ENCODE measurements at regions not wholly inside any gene's neighbourhood (a gene's known extent, or its start where the extent isn't known, plus 50 kb on each side); places are given as distances from the start of the nearest gene placed in this dataset.

DNA sequence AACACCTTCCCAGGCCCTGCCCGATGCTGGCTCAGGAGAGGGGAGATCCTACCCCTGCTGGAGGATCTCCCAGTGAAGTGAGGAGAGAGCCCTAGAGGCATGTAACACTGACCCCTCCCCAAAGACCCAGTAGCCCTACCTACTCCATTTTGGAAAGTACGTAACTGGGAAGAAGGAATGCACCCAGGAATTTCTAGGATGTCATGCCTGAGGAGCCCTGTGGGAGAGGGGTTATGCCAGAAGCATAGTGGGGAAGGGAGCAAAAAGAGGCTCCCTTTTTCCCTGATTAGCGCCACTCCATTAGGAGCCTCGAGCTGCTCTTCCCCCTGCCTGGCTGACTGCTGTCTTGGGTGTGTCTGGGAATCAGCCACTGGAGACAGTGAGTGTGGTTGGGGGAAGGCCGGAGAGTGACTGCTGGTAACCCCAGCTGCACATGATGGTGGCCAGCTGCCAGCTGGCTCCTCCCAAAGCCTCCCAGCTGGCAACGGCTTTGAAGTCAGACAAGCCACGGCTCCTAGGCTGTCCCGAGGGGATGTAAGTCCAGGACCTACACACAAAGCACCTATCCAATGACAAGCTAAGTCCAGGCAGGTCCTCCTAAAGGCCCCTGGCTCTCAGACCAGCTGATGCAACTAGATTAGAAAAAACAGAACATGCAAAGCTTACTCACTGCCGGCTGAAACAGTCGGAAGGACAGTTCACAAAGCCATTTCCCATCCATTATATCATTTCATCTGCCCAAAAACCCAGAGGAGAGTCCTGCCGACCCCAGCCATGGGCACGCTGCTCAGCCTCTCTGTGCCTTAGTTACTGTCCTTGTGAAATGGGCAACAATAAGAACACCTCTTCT, 136.5 kb upstream of the ABCA1 start:
- DNase-seq (ENCODE audit: low read depth) = peak; percentile 93

DNA sequence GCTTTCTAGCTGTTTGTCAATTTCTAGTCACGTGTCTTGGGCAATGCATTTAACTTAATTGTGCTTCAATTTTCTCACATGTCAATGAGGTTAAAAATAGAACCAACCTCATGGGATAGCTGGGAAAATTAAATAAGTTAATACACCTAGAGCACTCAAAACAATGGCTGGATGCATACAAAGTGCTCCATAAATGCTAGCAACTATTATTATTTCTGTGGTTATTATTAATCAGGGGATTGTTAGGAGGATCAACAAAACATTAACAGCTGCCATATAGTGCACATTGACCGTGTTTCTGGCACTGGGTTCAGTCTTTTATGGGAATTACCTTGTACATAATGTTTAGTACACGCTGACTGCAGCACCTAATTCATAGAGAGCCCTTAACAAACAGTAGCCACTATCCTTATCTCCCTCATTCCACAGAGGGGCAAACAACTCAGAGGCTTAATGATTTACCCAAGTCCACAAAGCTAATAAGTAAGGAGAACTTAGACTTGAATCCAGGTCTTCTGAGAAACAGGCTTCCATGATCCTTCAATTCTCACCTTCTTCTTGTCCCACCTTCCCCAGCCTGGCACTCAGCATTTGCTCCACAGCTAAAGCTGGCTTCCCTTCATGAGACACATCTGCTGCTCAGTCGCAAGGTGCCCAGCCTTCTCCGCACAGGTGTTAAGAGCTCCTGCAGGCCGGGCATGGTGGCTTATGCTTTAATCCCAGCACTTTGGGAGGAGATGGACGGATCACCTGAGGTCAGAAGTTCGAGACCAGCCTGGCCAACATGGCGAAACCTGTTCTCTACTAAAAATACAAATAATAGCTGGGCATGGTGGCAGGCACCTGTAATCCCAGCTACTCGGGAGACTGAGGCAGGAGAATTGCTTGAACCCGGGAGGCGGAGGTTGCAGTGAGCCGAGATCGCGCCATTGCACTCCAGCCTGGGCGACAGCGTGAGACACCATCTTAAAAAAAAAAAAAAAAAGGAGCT, 137.4 kb upstream of the ABCA1 start:
- DNase-seq (ENCODE audit: low read depth) = no peak

DNA sequence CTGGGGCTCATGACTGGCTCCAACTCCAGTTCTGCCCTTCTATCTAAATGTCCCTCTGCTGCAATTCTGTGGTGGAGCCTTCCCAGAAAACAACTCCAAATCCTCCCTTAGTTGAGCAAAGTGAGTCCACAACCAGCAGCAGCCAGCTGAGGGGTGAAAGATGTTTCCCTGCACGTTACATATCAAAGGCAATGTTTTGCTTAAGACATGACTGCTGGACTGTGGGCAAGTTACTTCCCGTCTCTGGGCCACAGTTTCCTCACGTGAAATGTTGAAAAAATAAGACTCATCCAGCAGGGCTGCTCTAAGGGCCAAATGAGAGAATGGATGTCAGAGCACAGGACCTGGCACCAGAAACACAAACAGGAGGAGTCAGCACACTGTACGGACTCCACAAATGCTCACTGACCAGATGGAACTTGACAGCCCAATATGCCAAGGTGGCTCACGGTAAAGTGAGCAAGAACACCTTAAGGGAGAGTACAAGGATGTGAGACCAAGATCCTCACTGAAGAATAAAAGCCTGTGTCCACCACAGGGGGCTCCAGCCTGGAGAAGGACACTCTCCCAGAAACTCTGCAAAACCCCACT, 138.4 kb upstream of the ABCA1 start:
- peak; percentile 53 for DNase-seq (ENCODE audit: low read depth)

DNA sequence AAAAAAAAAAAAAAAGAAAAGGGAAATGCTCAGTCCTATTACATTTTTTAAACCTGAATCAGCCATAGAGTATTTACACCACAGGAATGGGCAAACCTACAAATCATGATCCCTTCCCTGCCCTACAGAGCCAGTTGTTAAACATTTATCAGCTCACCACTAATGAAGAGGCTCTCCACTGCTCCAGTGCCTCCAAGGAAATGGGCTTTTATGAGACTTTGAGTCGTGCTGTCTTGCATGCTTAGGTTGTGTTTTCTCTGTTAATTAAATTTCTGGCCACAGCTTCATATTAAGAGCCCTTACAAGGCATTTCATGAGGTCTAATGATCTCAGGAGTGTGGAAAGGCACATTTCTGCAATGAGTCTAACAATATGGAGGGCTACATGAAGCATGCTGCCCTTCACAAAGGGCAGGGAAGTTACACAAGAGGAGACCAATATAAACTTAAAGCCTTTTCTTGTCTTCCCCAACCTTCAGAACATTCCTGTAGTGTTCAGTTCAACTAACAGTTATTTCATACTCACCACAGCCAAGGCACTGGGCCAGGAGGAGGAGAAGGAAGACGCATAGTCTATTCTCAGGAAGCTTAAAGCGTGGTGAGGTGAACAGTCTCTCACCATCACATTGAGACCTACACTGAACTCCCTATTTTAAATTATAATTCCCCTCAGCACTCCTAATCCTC, 140.1 kb upstream of the ABCA1 start:
- DNase-seq (ENCODE audit: low read depth) = no peak

DNA sequence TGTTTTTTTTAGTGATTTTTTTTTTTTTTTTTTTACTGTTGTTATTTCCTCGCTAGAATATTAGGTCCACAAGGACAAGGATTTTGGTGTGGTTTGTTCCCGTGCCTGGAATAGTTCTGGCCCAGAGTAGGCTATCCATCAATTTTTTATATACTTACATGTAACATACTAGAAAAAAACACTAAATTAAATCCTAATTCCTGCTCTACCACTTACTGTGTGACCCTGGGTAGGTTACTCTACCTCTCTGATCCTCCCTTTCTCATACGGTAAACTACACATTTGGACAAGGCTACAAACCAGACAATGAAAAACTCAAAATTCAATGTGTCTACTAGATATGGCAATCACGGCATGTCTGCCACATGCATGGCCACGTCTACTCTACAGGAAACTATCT, 141.3 kb upstream of the ABCA1 start:
- no peak for DNase-seq (ENCODE audit: low read depth)

DNA sequence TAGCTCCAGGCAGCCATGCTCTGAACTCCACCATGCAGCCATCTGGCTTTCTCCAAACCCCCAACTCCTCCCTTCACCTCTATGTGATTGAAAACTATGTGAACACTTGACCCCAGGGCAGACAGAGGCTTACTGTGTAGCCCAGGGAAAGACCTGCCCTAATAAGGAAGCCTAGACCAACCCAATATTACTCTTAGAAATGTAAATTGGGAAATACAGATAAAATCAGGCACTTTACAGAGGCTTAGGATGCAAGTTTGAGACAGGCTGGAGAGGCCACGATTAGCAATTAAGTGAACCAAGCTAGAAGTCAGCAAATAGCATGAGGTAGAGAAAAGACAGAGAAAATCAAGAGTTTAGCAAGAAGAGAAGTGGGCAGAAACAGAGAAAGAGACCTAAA, 141.7 kb upstream of the ABCA1 start:
- no peak for DNase-seq (ENCODE audit: low read depth)

DNA sequence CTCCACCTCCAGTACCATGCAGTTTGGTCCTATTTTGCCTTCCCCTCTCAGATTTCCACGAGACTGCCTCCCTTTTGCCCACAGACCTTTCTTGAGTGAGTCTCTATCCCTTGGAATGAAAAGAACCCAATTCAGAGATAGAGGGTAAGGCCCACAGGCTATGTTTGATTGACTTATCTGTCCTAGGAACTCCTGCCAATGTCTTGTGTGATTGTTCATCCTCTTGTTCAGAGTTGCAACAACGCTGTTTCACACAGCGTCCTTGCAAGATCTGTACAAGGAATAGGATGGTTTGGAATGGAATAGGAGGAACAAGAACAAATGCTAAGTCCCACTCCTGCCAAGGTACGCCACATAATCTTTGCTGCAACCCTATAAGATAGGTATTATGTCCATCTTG, 142.2 kb upstream of the ABCA1 start:
- no peak for DNase-seq (ENCODE audit: low read depth)

DNA sequence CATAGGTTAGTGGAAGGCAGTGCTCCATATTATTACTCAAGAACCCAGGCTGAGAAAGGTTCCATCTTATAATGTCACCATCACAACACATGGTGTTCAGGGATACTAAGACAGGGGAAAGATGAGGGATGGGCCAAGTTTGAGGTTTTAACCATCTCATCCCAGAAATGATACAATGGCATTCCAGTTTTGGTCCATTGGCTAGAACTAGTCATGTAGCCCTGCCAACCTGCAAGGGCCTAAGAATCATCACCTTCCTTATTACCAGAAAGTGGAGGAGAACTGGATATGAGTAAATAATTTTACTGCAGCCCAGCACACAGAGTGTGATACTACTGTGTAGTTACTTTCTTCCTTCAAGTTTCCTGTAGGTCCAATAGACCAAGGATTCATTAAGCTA, 144.5 kb upstream of the ABCA1 start:
- DNase-seq (ENCODE audit: low read depth) = no peak

DNA sequence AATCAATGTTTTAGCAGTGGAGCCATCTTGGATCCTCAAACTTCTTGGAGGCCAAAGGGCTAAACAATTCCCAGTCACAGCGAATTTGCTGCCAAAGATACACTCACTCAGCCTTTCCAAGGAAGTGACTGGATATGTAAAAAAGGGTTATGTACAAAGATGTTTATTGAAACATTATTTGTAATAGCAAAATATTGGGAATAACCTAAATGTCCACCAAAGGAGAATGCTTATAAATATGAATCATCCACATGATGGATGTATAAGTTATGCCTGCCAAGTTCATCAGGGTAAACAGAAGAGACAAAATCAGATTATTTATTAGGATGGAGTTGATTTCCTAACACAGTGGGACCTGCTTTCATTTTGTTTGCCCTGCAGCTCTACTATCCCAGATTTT, 145.2 kb upstream of the ABCA1 start:
- DNase-seq (ENCODE audit: low read depth) = peak; percentile 62

DNA sequence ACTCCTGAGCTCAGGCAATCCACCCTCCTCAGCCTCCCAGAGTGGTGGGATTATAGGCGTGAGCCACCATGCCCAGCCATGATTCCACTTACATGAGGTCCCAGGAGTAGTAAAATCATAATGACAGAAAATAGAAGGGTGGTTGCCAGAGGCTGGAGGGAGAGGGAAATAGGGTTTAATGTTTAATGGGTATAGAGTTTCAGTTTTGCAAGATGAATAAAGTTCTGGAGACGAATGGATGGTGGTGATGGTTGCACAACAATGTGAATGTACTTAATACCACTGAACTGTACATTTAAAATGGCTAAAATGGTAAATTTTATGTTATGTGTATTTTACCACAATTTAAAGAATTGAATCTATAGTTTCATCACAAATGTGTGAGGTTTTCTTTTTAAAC, 146.5 kb upstream of the ABCA1 start:
- no peak for DNase-seq (ENCODE audit: low read depth)

DNA sequence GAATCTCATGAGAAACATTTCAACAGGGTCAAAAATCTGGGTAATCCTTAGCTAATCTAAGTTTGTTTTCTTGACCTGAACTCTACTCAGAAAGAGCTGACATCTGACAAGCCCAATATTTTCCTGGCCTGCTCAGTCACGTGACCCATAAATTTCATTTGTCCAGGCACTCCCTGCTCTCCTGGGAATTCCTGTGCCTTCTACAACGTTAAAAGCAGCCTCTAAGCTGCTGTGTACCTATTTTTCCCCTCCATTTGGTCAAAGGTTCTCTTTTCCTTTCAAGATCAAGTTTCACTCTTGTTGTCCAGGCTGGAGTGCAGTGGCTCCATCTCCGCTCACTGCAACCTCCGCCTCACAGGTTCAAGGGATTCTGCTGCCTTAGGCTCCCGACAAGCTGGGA, 148.8 kb upstream of the ABCA1 start:
- no peak for DNase-seq (ENCODE audit: low read depth)

DNA sequence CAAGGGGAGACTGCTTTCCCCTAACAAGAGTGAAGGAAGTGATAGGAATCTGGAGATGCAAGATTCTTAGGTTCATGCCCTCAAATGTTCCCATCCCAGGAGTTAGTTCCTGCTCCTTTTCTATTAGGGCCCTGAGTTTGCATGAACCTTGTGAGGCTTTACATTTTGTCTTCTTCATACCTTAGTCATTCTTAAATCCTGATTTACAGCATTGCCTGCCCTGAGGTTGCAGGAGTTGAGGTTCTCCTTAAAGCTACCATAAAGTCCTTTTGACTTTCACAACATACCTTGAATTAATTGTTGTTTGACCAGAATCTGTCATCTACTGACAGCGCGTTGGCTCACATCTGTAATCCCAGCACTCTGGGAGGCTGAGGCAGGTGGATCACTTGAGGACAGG, 151.5 kb upstream of the ABCA1 start:
- DNase-seq (ENCODE audit: low read depth) = no peak

DNA sequence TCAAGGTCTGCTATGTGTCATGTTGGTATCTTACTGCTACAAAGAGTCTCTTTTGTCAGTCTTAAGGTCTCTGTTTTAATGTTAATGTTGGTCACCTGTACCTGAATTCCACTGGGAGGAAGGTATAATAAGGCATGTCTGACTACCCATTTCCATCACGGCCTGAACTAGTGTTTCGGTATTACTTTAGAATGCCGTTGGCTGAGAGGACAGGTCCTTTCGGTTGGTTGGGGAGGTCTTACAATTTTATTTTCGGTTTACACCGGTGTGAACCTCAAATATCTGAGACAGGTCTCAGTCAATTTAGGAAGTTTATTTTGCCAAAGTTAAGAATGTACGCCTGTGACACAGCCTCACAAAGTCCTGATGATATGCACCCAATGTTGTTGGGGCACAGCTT, 154.9 kb upstream of the ABCA1 start:
- no peak for DNase-seq (ENCODE audit: low read depth)

DNA sequence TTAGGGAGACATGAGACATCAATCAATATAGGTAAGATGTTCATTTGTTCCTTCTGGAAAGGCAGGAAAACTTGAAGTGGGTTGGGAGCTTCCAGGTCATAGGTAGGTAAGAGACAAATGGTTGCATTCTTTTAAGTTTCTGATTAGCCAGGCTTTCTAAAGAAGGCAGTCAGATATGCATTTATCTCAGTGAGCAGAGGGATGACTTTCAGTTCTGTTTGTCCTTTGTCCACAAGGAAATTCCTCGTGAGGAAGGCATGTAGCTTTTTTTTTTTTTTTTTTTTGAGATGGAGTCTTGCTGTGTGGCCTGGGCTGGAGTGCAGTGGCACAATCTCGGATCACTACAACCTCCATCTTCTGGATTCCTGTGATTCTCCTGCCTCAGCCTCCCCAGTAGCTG, 155.3 kb upstream of the ABCA1 start:
- DNase-seq (ENCODE audit: low read depth) = no peak

DNA sequence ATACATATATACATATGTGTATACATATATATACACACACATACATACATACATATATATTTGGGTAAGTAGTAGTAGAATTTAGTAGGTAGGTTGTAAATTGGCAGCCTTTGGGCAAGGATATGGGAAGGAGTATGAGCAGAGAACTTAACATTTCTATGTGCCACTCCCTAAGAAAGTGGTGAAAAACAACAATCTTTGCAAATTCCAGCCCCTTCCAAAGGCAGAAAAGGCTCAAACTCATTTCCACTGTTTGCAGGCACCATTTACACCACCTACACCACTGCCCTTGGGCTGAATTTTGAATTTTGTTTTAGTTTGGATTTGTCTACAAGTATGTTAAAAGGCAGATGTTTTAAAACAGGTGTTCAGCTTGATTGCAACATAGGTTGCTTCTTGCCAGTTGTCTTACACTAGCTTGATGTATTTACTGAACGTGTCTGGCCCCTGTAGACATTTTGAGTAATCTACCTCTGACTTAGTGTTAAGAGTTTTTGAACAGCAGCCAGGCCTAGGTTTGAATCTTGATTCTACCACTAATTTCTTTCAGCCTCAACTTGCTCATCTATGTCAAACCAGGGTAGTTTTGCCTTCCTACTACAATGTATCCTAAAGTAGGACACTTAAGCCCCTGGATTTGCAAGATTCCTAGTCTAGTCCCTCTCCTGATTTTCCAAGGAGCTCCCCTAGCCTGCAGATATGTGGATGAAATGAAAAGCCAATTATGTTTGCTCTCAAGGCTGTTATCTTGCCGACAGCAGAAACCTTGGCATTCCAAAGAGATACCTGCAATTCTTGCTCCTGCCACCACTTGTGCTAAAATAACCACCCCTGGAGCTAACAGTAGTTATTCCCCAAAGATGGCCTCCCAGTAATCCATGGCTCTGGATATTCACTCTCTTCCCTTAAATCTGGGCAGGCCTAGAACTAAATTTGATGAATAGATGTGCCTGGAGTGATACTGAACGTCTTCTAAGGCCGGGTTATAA, 156.2 kb upstream of the SLC44A1 start:
- no peak for DNase-seq (ENCODE audit: low read depth)

DNA sequence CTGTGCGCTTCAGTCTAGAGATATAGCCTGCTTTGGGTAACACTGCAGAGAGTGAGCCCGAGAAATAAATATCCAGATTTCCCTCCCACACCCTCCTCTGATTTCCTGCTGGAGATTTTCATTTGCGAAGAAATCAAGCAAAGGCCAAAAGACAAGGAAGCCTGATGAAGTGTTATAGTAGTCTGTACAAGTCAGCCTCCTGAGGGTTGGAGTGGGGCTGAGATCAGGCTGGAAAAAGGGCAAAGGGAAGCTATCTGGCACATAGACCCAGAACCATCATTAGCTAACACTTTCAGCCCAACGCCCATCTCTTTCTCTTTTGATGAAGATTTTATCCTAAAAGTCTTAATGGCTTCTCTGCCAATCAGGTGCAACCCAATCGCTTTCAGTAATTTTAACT, 154.6 kb upstream of the SLC44A1 start:
- DNase-seq (ENCODE audit: low read depth) = no peak

DNA sequence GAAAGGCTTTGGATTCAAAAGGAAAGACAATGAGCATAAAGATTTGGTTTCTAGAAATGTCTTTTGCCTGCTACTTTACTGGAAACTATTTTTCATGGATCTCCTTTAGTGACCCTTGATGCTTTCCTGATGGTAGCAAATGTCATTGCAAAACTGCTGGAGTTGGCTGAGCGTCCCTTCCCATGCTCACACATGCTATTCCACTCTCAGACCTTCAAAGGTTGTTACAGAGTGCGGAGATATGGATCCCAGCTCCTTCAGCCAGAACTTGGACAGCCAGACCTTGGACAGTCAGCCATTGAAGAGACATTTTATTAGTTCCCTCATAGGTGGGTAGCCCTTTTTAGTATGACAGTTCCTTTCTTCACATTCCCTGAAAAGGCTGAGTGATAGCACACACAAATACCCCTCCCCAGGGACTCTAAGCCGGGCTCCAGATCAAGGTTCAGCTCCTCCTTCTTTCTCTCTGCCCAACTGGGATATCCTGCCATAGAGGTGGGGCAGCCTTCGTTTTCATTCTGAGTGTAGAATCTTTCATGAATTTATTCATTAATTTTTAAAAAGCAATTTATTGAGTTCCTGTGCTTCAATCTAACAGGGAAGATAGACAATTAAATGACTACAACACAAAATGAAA, 153.3 kb upstream of the SLC44A1 start:
- no peak for DNase-seq (ENCODE audit: low read depth)

DNA sequence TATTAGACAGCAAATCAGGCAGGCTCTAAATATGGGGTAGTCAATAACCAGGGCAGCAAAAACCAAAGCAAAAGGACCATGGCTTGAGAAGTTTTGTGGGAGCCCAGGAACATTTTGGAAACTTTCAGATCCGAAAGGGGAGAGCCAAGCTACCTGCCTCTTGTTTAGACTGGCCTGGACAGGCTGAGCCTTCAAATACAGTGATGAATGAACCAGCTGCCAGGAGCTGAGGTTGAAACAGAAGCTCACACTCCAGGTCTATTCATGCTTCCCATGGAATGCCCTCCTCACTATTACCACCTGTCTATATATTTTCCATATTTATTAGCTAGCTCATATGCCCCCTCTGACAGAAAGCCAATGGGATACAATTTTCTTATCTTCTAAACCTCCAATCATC, 150.8 kb upstream of the SLC44A1 start:
- DNase-seq (ENCODE audit: low read depth) = no peak

DNA sequence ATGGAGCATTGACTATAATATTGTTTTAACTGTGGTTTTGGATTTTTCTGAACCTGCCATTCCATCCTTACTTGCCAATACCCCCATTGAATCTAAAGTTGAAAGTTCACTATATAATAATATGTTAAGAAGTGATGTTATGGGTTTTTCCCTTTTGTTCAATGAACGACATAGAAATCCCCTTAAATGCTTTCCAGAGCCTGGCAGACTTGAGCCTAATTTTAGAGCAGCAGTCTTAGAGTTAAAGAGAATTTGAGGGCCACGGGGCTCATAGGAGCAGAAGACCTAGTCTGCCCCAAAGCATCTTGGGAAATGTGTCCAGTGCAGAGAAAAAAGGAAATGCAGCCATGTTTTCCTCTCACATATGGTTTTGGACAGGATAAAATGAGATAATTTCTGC, 146.1 kb upstream of the SLC44A1 start:
- DNase-seq (ENCODE audit: low read depth) = no peak

DNA sequence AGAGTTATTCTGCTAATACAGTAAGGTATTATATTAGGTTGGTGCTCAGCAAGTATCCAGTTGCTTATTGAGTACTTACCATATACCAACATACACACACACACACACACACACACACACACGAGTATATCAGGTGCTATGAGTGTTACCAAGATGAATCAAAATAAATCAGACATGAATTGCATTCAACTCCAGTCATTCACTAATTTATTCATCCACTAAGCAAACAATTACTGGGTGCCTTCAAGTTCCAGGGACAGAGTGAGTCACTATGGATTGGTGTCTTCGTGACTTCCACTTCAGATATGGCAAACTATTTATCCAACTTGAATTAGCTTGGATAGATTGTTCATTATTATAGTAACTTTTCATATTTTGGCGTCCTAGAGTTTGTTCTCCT, 140.7 kb upstream of the SLC44A1 start:
- DNase-seq (ENCODE audit: low read depth) = no peak

All from stromal cell of bone marrow (primary cell).